HFFc6 (cell line): ENCODE measurements at regions not wholly inside any gene's neighbourhood (a gene's known extent, or its start where the extent isn't known, plus 50 kb on each side); places are given as distances from the start of the nearest gene placed in this dataset.

Experiments
- DNase-seq: peaks from one replicate; pipeline ENCODE4 v3.0.0-alpha.2; 2018
- H3K27ac Mint-ChIP-seq: 2 replicates; pipeline ENCODE4 v1.8.0; 2020; ENCODE audit warnings: mild to moderate bottlenecking, mixed read lengths
- H3K27me3 Mint-ChIP-seq: 2 replicates; pipeline ENCODE4 v1.8.0; 2021; ENCODE audit warnings: mild to moderate bottlenecking, moderate library complexity, mixed read lengths; ENCODE audit not compliant: insufficient read depth
- H3K36me3 Mint-ChIP-seq: 2 replicates; pipeline ENCODE4 v1.8.0; 2021; ENCODE audit warnings: low read depth, mixed read lengths
- H3K4me1 Mint-ChIP-seq: 2 replicates; pipeline ENCODE4 v1.8.0; 2020; ENCODE audit warnings: low read depth, mixed read lengths
- H3K4me3 Mint-ChIP-seq: 2 replicates; pipeline ENCODE4 v1.8.0; 2020; ENCODE audit warnings: mild to moderate bottlenecking, moderate library complexity, mixed read lengths
- H3K9me3 Mint-ChIP-seq: 2 replicates; pipeline ENCODE4 v1.8.0; 2020; ENCODE audit warnings: mild to moderate bottlenecking, mixed read lengths
- CTCF ChIP-seq: fragments of 200-600 bp; sonication (generic); IDR thresholded peaks from 2 replicates; pipeline ENCODE4 v1.5.0; 2021; ENCODE audit warnings: antibody characterized with exemption, mild to moderate bottlenecking

DNA sequence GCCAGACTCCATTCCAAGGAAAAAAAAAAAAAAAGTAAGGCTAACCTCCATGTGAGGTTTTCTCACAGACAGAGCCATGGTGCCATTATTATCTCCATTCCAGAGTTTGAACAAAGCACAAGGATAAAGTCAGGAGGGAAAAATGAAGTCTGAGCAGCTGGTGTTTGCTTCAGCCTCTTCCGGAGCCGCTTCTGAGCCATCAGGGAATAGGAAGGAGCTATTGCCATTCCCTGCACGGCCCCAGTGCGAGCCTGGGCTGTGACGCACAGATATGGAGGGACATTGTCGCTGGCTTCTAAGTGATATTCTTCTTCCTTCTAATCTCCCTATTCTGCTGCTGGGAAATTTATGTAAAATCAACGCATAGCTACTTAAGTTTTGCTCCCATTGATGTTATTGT is 69.5 kb upstream of the PIRT start:
- no peak for TF ChIP-seq CTCF
- Mint-ChIP-seq H3K4me3 (no peak overlapping the region), H3K27ac (no peak overlapping the region), H3K4me1 (no peaks in the 10 kb centered on the region), H3K36me3 (peaks cover 5% of the 10 kb centered on the region; the same call in 1 of the 2 replicates), H3K9me3 (peaks cover 31% of the 10 kb centered on the region), H3K27me3 (no peaks in the 10 kb centered on the region; the same call in 1 of the 2 replicates)
- DNase-seq: no peak

- no peak for DNase-seq
- Mint-ChIP-seq H3K36me3 (no peaks in the 10 kb centered on the region), H3K4me1 (no peaks in the 10 kb centered on the region), H3K9me3 (peaks cover 28% of the 10 kb centered on the region), H3K27me3 (no peaks in the 10 kb centered on the region), H3K4me3 (no peak overlapping the region), H3K27ac (no peak overlapping the region)
- TF ChIP-seq CTCF: no peak
Observed at GRCh38 chr17:10899281-10899680, 61.4 kb upstream of the PIRT start.

GRCh38 chr17:10894220-10894619 is 56.3 kb upstream of the PIRT start:
- no peak for TF ChIP-seq CTCF
- Mint-ChIP-seq H3K36me3 (no peaks in the 10 kb centered on the region), H3K4me3 (no peak overlapping the region), H3K9me3 (peaks cover 43% of the 10 kb centered on the region), H3K27ac (no peak overlapping the region), H3K27me3 (no peaks in the 10 kb centered on the region; the same call in 1 of the 2 replicates), H3K4me1 (no peaks in the 10 kb centered on the region)
- DNase-seq: no peak

DNA sequence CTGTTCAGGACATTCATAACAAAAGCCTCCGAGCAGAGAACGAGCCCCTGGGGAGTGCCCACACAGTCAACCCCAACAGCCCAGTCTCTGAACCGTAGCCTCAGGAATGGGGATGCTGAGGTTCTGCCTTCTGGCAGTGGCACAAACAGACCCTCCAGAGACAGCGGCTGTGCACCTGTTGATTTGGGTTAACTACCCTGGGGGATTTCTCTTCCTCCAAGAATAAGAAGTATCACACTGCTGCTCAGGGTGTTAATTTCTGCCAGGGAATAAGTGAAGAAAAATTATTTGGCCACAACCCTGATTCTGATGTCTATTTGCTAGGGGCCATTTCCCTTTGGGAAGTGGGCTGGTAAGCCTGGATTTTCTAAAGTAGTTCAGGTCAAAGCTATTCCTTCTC is 51.0 kb upstream of the PIRT start:
- Mint-ChIP-seq H3K36me3 (no peaks in the 10 kb centered on the region), H3K4me3 (no peak overlapping the region), H3K9me3 (peaks cover 57% of the 10 kb centered on the region), H3K27me3 (no peaks in the 10 kb centered on the region; the same call in 1 of the 2 replicates), H3K4me1 (no peaks in the 10 kb centered on the region), H3K27ac (no peak overlapping the region)
- no peak for DNase-seq
- TF ChIP-seq CTCF: no peak
